ENCODE measurements at regions not wholly inside any gene's neighbourhood (a gene's known extent, or its start where the extent isn't known, plus 50 kb on each side); places are given as distances from the start of the nearest gene placed in this dataset.

GRCh38 chr21:18776936-18777335 is 373.4 kb upstream of the TMPRSS15 start:
- no peaks in the 10 kb centered on the region for H3K27me3 ChIP-seq
- TF ChIP-seq CTCF (IDR thresholded peaks at IDR 0.05) (no peak), POLR2A (IDR thresholded peaks at IDR 0.05) (no peak)
- no peak overlapping the region for H3K4me3 ChIP-seq
- intact Hi-C loops (cut with DNase I) = no loop called here
- DNase-seq = no peak
- H3K4me1 ChIP-seq = no peaks in the 10 kb centered on the region
- H3K36me3 ChIP-seq = no peaks in the 10 kb centered on the region
- H3K9me3 ChIP-seq = no peaks in the 10 kb centered on the region
- WGBS, 4 donors = 63 to 79% (median 68%) methylated on average over 4 of the region's 4 CpGs
- no peak overlapping the region for H3K27ac ChIP-seq
- no peak for ATAC-seq

- intact Hi-C loops (cut with DNase I) = no loop called here
- H3K4me1 ChIP-seq = no peaks in the 10 kb centered on the region
- H3K4me3 ChIP-seq = no peak overlapping the region
- 11 to 33% (median 17%) methylated on average over 1 of the region's 1 CpG for WGBS, 4 donors
- no peaks in the 10 kb centered on the region for H3K36me3 ChIP-seq
- no peaks in the 10 kb centered on the region for H3K27me3 ChIP-seq
- ATAC-seq (no peak), DNase-seq (no peak)
- TF ChIP-seq CTCF (IDR thresholded peaks at IDR 0.05) (no peak), POLR2A (IDR thresholded peaks at IDR 0.05) (no peak)
- H3K9me3 ChIP-seq = no peaks in the 10 kb centered on the region
- no peak overlapping the region for H3K27ac ChIP-seq
Observed at GRCh38 chr21:18782721-18783120, 379.1 kb upstream of the TMPRSS15 start.

GRCh38 chr21:18801468-18801867 is 397.9 kb upstream of the TMPRSS15 start:
- TF ChIP-seq POLR2A (IDR thresholded peaks at IDR 0.05) (no peak), CTCF (IDR thresholded peaks at IDR 0.05) (peak in 9 of 12 donors; percentile 16 to 42 (median 38))
- Histone ChIP-seq H3K4me1 (no peaks in the 10 kb centered on the region), H3K9me3 (peaks cover 0 to 3% (median 0%) of the 10 kb centered on the region in 12 donors), H3K27me3 (no peaks in the 10 kb centered on the region), H3K4me3 (no peak overlapping the region), H3K27ac (no peak overlapping the region), H3K36me3 (no peaks in the 10 kb centered on the region)
- peak in 2 of 4 donors; percentile 46 to 56 for ATAC-seq
- intact Hi-C loops (cut with DNase I) = no loop called here
- WGBS, 4 donors = 85 to 94% (median 88%) methylated on average over 1 of the region's 1 CpG
- DNase-seq = no peak

- H3K9me3 ChIP-seq = peaks cover 0 to 3% (median 0%) of the 10 kb centered on the region in 12 donors
- DNase-seq (no peak), ATAC-seq (peak in 1 of 4 donors; percentile 71)
- H3K27ac ChIP-seq = no peak overlapping the region
- H3K4me1 ChIP-seq = no peaks in the 10 kb centered on the region
- no peaks in the 10 kb centered on the region for H3K27me3 ChIP-seq
- TF ChIP-seq CTCF (IDR thresholded peaks at IDR 0.05) (no peak), POLR2A (IDR thresholded peaks at IDR 0.05) (no peak)
- no peaks in the 10 kb centered on the region for H3K36me3 ChIP-seq
- WGBS, 4 donors = 32 to 46% (median 39%) methylated on average over 2 of the region's 2 CpGs
- intact Hi-C loops (cut with DNase I) = no loop called here
- no peak overlapping the region for H3K4me3 ChIP-seq
Observed at GRCh38 chr21:18803624-18804023, 400.0 kb upstream of the TMPRSS15 start.

Measured in heart left ventricle (tissue), 16 donors.